Heart left ventricle (tissue), 16 donors: ENCODE measurements at regions not wholly inside any gene's neighbourhood (a gene's known extent, or its start where the extent isn't known, plus 50 kb on each side); places are given as distances from the start of the nearest gene placed in this dataset.

Source experiments
- ATAC-seq, 4 donors: fragments of 200-7000 bp; cut with Tn5 transposase; one replicate each; pipeline ENCODE4 v1.9.1; 2020 to 2022; ENCODE audit warnings: moderate library complexity in 4 of 4, mild to moderate bottlenecking in 3 of 4, moderate number of reproducible peaks in 1 of 4
- DNase-seq, 5 donors: peaks; one replicate each; pipeline ENCODE4 v3.0.0-alpha.2; 2020
- H3K27ac ChIP-seq, 12 donors: fragments of 200-600 bp; sonication (generic) in 4 of 12; one replicate each; pipeline versions ENCODE4 v1.5.0 to v1.8.0; 2016 to 2022; ENCODE audit warnings: mild to moderate bottlenecking in 2 of 12
- H3K27me3 ChIP-seq, 9 donors: fragments of 200-600 bp; sonication (generic) in 2 of 9; one replicate each; pipeline versions ENCODE4 v1.5.1 to v1.8.0; 2016 to 2022; ENCODE audit warnings: mild to moderate bottlenecking in 3 of 9
- H3K36me3 ChIP-seq, 9 donors: fragments of 200-600 bp; sonication (generic) in 2 of 9; one replicate each; pipeline versions ENCODE4 v1.5.0 to v1.8.0; 2018 to 2022; ENCODE audit warnings: mild to moderate bottlenecking in 2 of 9
- H3K4me1 ChIP-seq, 12 donors: fragments of 200-600 bp; sonication (generic) in 4 of 12; one replicate each; pipeline versions ENCODE4 v1.5.0 to v1.8.0; 2016 to 2022; ENCODE audit warnings: mild to moderate bottlenecking in 3 of 12
- H3K4me3 ChIP-seq, 12 donors: fragments of 200-600 bp; sonication (generic) in 4 of 12; one replicate each; pipeline versions ENCODE4 v1.5.0 to v1.8.0; 2017 to 2022; ENCODE audit warnings: mild to moderate bottlenecking in 9 of 12, moderate library complexity in 4 of 12
- H3K9me3 ChIP-seq, 12 donors: fragments of 200-600 bp; sonication (generic) in 4 of 12; one replicate each; pipeline versions ENCODE4 v1.5.0 to v1.8.0; 2016 to 2022; ENCODE audit warnings: mild to moderate bottlenecking in 1 of 12
- CTCF ChIP-seq, 12 donors: fragments of 200-600 bp; sonication (generic) in 4 of 12; IDR thresholded peaks; one replicate each; pipeline versions ENCODE4 v1.5.0 to v1.8.0; 2018 to 2022; ENCODE audit warnings: antibody characterized with exemption in 12 of 12, mild to moderate bottlenecking in 5 of 12
- POLR2A ChIP-seq, 2 donors: fragments of 450-650 bp; IDR thresholded peaks; one replicate each; pipeline ENCODE4 v1.6.1; 2017; ENCODE audit warnings: antibody characterized with exemption in 2 of 2, mild to moderate bottlenecking in 2 of 2, moderate library complexity in 2 of 2
- WGBS, 4 donors: extraction: QIAGEN DNeasy Blood & Tissue Kit in 2 of 4; methylation state at CpG; one replicate each; pipeline versions ENCODE4 v1.1.5 to v1.1.7; 2013 to 2018; 5-methylcytosine and 5-hydroxymethylcytosine counted together
- intact Hi-C, 10 donors: fragments of 100-400 bp; cut with DNase I; formaldehyde crosslinking; loops; one replicate each; pipeline versions ENCODE4 v1.11.1 to v1.14.2; 2022
- donor health status: ischemic (EF 13 %, LVEDD 7.1; RV severe dilation, severe dysfunction).
- donor health status: healthy with polysubstance abuse.
- donor health status: DM: no; HTN: yes; CAD: no.
- donor health status: DM: no; HTN: no; CAD: no.
- donor health status: ischemic (EF 25% LVEDD 6.9; RV normal size, moderate dysfunction).
- donor health status: ischemic (EF 25% LVEDD 5.7; RV mildly dilated, moderate dysfunction).
- donor health status: healthy.
- donor health status: DM: yes; HTN: yes; CAD: no.
- donor health status: ischemic (EF 35%, LVEDD 5.7; RV mildly dilated, moderate dysfunction).
- donor health status: nonischemic (EF 11% LVEDD 7.7; RV severe dilation, severe dysfunction).
- donor health status: DM: yes; HTN: yes; CAD: no.
- donor health status: PGD.
- donor health status: ischemic (EF 29% LVEDD 5.4; RV normal size, mild dysfunction).
- donor health status: nonischemic (EF 23%, LVEDD 6.1; RV moderate dilation, normal function).

DNA sequence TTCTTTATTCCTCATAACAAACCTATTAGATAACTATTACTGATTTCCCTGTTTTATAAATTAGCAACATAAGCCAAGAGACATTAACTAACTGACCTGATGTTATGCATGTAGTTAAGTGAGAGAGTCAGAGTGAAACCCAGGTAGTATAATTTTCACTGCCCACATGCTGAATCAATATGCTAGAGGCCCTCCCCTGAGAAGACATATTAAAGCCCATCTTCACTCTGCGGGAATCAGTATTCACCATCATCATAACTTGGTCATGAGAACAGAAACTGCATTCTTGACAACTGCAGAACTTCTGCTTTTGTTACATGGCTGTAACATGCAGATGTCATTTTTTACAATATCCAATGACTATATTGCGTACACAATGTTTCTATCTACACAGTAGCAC, 1324.3 kb downstream of the ARAP2 start:
- H3K27ac ChIP-seq, result no peak overlapping the region
- 74 to 87% (median 86%) methylated on average over 2 of the region's 2 CpGs for WGBS, 4 donors
- ATAC-seq (no peak), DNase-seq (no peak)
- no peaks in the 10 kb centered on the region for H3K36me3 ChIP-seq
- no peaks in the 10 kb centered on the region for H3K4me1 ChIP-seq
- TF ChIP-seq CTCF (IDR thresholded peaks at IDR 0.05) (no peak), POLR2A (IDR thresholded peaks at IDR 0.05) (no peak)
- H3K9me3 ChIP-seq, result peaks cover 0 to 5% (median 0%) of the 10 kb centered on the region in 12 donors
- no peaks in the 10 kb centered on the region for H3K27me3 ChIP-seq
- intact Hi-C loops, result no loop called here
- no peak overlapping the region for H3K4me3 ChIP-seq

DNA sequence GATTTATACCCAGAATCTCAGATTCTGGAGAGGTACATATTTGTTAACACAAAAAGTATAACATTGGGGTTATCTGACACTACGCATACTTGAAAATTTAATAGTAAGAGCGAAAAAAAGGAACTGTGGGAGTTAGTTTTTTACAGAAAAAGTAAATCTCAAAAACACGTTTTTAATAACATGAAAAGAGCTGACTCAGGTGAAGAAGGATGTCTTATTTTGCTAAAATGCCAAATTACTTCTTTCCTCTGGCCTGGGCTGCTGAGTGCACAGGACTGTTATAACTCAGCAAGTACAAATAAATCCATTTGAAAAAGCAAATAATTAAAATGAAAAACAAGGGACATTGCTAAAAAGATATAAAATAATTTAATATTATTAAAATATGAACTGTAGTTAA, 1322.9 kb downstream of the ARAP2 start:
- no peak overlapping the region for H3K27ac ChIP-seq
- WGBS, 4 donors, result 70 to 73% (median 71%) methylated on average over 3 of the region's 3 CpGs
- peaks cover 0 to 2% (median 0%) of the 10 kb centered on the region in 12 donors for H3K9me3 ChIP-seq
- no peaks in the 10 kb centered on the region for H3K4me1 ChIP-seq
- no peaks in the 10 kb centered on the region for H3K27me3 ChIP-seq
- no peak for DNase-seq
- no peak for ATAC-seq
- no peak for TF ChIP-seq POLR2A (IDR thresholded peaks at IDR 0.05)
- no peak for TF ChIP-seq CTCF (IDR thresholded peaks at IDR 0.05)
- H3K36me3 ChIP-seq, result no peaks in the 10 kb centered on the region
- H3K4me3 ChIP-seq, result no peak overlapping the region
- intact Hi-C loops, result no loop called here

- DNase-seq (no peak), ATAC-seq (no peak)
- Histone ChIP-seq H3K4me3 (no peak overlapping the region), H3K27me3 (no peaks in the 10 kb centered on the region), H3K36me3 (no peaks in the 10 kb centered on the region), H3K9me3 (no peaks in the 10 kb centered on the region), H3K4me1 (no peaks in the 10 kb centered on the region), H3K27ac (no peak overlapping the region)
- intact Hi-C loops, result no loop called here
- 84 to 86% (median 84%) methylated on average over 2 of the region's 2 CpGs for WGBS, 4 donors
- TF ChIP-seq CTCF (IDR thresholded peaks at IDR 0.05), result no peak
- no peak for TF ChIP-seq POLR2A (IDR thresholded peaks at IDR 0.05)
Measured at GRCh38 chr4:34922325-34922724, 1322.0 kb downstream of the ARAP2 start.

DNA sequence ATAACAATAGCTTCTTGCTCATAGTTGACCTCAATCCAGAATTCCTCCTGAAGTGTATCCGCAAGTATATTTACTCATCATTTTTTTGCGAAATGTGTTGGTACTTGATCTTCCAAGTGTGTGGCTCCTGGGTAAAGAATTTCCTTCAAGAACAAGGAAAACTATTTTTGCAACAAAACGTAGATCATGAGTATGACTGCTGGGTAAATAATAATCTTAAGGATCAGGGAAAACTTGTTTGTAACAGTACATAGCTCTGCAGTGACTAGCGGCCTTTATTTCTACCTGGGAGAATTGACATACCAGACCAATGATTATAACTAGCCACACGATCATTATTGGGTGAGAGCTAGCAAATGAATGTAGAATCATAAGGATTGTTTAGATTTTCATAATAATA, 1311.7 kb downstream of the ARAP2 start:
- DNase-seq, result no peak
- Histone ChIP-seq H3K4me1 (no peaks in the 10 kb centered on the region), H3K27ac (no peak overlapping the region), H3K36me3 (no peaks in the 10 kb centered on the region), H3K27me3 (no peaks in the 10 kb centered on the region), H3K4me3 (no peak overlapping the region), H3K9me3 (peaks cover 0 to 6% (median 0%) of the 10 kb centered on the region in 12 donors)
- ATAC-seq, result no peak
- intact Hi-C loops, result no loop called here
- TF ChIP-seq CTCF (IDR thresholded peaks at IDR 0.05) (no peak), POLR2A (IDR thresholded peaks at IDR 0.05) (no peak)
- 66 to 71% (median 66%) methylated on average over 5 of the region's 5 CpGs for WGBS, 4 donors
